Smooth muscle cell (in vitro differentiated cells): ENCODE measurements at regions not wholly inside any gene's neighbourhood (a gene's known extent, or its start where the extent isn't known, plus 50 kb on each side); places are given as distances from the start of the nearest gene placed in this dataset.

Source experiments
- DNase-seq: peaks from one replicate; lab custom pipeline; 2025; ENCODE audit not compliant: unreplicated experiment; lab: John Stamatoyannopoulos, UW
- H2AFZ ChIP-seq: fragments of 200-600 bp; sonication (generic); 2 replicates; pipeline ENCODE4 v1.6.0; 2016; ENCODE audit warnings: antibody characterized with exemption, low read depth, mild to moderate bottlenecking
- H3F3A ChIP-seq: fragments of 200-600 bp; sonication (generic); 2 replicates; pipeline ENCODE4 v1.6.0; 2017; ENCODE audit warnings: antibody characterized with exemption, low read depth
- H3K27ac ChIP-seq: fragments of 200-600 bp; sonication (generic); 2 replicates; pipeline ENCODE4 v1.5.1; 2016; ENCODE audit warnings: low read depth, mild to moderate bottlenecking
- H3K27me3 ChIP-seq: fragments of 200-600 bp; sonication (generic); 2 replicates; pipeline ENCODE4 v1.6.1; 2016; ENCODE audit warnings: low read depth, mild to moderate bottlenecking
- H3K36me3 ChIP-seq: fragments of 200-600 bp; sonication (generic); 2 replicates; pipeline ENCODE4 v1.5.1; 2016; ENCODE audit warnings: low read depth
- H3K4me1 ChIP-seq: fragments of 200-600 bp; sonication (generic); 2 replicates; pipeline ENCODE4 v1.5.1; 2016; ENCODE audit warnings: low read depth
- H3K4me2 ChIP-seq: fragments of 200-600 bp; sonication (generic); 2 replicates; pipeline ENCODE4 v1.6.0; 2016; ENCODE audit warnings: mild to moderate bottlenecking
- H3K4me3 ChIP-seq: fragments of 200-600 bp; sonication (generic); 2 replicates; pipeline ENCODE4 v1.5.1; 2016; ENCODE audit warnings: mild to moderate bottlenecking
- H3K79me2 ChIP-seq: fragments of 200-600 bp; sonication (generic); 2 replicates; pipeline ENCODE4 v1.6.0; 2016; ENCODE audit warnings: low read depth, mild to moderate bottlenecking
- H3K9ac ChIP-seq: fragments of 200-600 bp; sonication (generic); 2 replicates; pipeline ENCODE4 v1.6.0; 2016; ENCODE audit warnings: low read depth
- H3K9me3 ChIP-seq: fragments of 200-600 bp; sonication (generic); replicated peaks from 2 replicates; pipeline ENCODE4 v1.5.1; 2016; ENCODE audit warnings: low read depth
- H4K20me1 ChIP-seq: fragments of 200-600 bp; sonication (generic); 2 replicates; pipeline ENCODE4 v1.6.0; 2016; ENCODE audit warnings: low read depth
- WGBS: methylation state at CpG from one replicate; pipeline ENCODE4 v1.1.7; 2016; ENCODE audit warnings: low lambda C conversion rate; 5-methylcytosine and 5-hydroxymethylcytosine counted together
- TF ChIP-seq, protein P1 (sequence below): fragments of 200-600 bp; sonication (generic); IDR thresholded peaks from 2 replicates; pipeline ENCODE4 v1.5.1; 2017; ENCODE audit warnings: borderline replicate concordance, mild to moderate bottlenecking, antibody characterized with exemption; ENCODE audit not compliant: insufficient read depth, poor library complexity, severe bottlenecking

DNA sequence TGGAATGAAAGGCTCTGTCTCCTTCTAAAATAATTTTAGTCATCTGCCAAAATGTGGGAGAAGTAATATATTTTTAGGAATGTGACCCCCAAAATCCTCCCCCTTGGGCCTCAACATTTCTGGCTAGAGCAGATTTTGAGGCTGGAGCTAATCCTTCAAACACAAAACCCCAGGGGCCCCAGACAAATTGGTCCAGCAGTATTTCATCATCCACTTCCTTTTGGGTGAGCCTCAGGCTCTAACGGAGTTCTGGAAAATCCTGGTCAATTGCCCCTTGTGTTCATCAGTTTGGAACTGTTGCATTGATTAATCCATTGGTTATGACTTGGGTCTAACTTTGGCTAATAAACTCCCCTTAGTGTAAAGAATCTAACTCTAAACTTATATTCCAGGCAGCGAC lies 67.4 kb upstream of the PCDH19 start:
- Histone ChIP-seq H4K20me1 (no peaks in the 10 kb centered on the region), H3K4me2 (no peak overlapping the region), H3K27ac (no peak overlapping the region), H3K36me3 (no peaks in the 10 kb centered on the region), H3K27me3 (no peaks in the 10 kb centered on the region), H3K9me3 (no peaks in the 10 kb centered on the region), H3K79me2 (no peaks in the 10 kb centered on the region), H3K4me1 (no peaks in the 10 kb centered on the region), H3K4me3 (no peak overlapping the region), H2AFZ (no peak overlapping the region), H3K9ac (no peak overlapping the region), H3F3A (no peaks in the 10 kb centered on the region)
- TF ChIP-seq, protein P1, sequence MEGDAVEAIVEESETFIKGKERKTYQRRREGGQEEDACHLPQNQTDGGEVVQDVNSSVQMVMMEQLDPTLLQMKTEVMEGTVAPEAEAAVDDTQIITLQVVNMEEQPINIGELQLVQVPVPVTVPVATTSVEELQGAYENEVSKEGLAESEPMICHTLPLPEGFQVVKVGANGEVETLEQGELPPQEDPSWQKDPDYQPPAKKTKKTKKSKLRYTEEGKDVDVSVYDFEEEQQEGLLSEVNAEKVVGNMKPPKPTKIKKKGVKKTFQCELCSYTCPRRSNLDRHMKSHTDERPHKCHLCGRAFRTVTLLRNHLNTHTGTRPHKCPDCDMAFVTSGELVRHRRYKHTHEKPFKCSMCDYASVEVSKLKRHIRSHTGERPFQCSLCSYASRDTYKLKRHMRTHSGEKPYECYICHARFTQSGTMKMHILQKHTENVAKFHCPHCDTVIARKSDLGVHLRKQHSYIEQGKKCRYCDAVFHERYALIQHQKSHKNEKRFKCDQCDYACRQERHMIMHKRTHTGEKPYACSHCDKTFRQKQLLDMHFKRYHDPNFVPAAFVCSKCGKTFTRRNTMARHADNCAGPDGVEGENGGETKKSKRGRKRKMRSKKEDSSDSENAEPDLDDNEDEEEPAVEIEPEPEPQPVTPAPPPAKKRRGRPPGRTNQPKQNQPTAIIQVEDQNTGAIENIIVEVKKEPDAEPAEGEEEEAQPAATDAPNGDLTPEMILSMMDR, result no peak
- no peak for DNase-seq
- 44% methylated on average over 2 of the region's 2 CpGs for WGBS
